Testis (tissue), 2 donors: ENCODE measurements at regions not wholly inside any gene's neighbourhood (a gene's known extent, or its start where the extent isn't known, plus 50 kb on each side); places are given as distances from the start of the nearest gene placed in this dataset.
"Not testable (repeated sequence)": the region's sequence is repeated elsewhere in the genome, so short reads cannot be mapped to it uniquely, and the experiment has no call there.

Experiments used
- DNase-seq: peaks from one replicate; pipeline ENCODE4 v3.0.0-alpha.2; 2019
- H3K27ac ChIP-seq, 2 donors: fragments of 200-600 bp; sonication (generic); one replicate each; pipeline ENCODE4 v1.5.1; 2019
- H3K27me3 ChIP-seq: fragments of 200-600 bp; sonication (generic); one replicate; pipeline ENCODE4 v1.5.1; 2019
- H3K36me3 ChIP-seq: fragments of 200-600 bp; sonication (generic); one replicate; pipeline ENCODE4 v1.5.1; 2017; ENCODE audit warnings: low read depth; ENCODE audit errors: missing control alignments
- H3K4me1 ChIP-seq: fragments of 200-600 bp; sonication (generic); one replicate; pipeline ENCODE4 v1.5.1; 2019
- H3K4me3 ChIP-seq, 2 donors: fragments of 200-600 bp; sonication (generic); one replicate each; pipeline ENCODE4 v1.5.1; 2017 to 2019
- H3K9me3 ChIP-seq: fragments of 200-600 bp; sonication (generic); one replicate; pipeline ENCODE4 v1.5.1; 2017
- POLR2A ChIP-seq: fragments of 450-650 bp; IDR thresholded peaks from one replicate; pipeline ENCODE4 v1.6.1; 2017; ENCODE audit warnings: antibody characterized with exemption, mild to moderate bottlenecking, moderate library complexity
- WGBS, 2 donors: methylation state at CpG; one replicate each; pipeline ENCODE4 v1.1.5; 2018; 5-methylcytosine and 5-hydroxymethylcytosine counted together
- intact Hi-C: fragments of 100-400 bp; cut with DNase I; formaldehyde crosslinking; loops from one replicate; pipeline ENCODE4 v1.15.1; 2023; ENCODE audit warnings: low total_unique reads
- TF ChIP-seq, protein P1 (sequence below), 3 experiments: fragments of 450-650 bp in 2 of 3; fragments of 200-600 bp in 1 of 3; sonication (generic) in 1 of 3; IDR thresholded peaks; one replicate each; pipeline ENCODE4 v1.5.1; 2016 to 2019; ENCODE audit warnings: antibody characterized with exemption in 3 of 3, mild to moderate bottlenecking in 2 of 3, moderate library complexity in 1 of 3

- no peaks in the 10 kb centered on the region for H3K9me3 ChIP-seq
- DNase-seq: peak; percentile 84
- TF ChIP-seq POLR2A: no peak
- TF ChIP-seq, protein P1, sequence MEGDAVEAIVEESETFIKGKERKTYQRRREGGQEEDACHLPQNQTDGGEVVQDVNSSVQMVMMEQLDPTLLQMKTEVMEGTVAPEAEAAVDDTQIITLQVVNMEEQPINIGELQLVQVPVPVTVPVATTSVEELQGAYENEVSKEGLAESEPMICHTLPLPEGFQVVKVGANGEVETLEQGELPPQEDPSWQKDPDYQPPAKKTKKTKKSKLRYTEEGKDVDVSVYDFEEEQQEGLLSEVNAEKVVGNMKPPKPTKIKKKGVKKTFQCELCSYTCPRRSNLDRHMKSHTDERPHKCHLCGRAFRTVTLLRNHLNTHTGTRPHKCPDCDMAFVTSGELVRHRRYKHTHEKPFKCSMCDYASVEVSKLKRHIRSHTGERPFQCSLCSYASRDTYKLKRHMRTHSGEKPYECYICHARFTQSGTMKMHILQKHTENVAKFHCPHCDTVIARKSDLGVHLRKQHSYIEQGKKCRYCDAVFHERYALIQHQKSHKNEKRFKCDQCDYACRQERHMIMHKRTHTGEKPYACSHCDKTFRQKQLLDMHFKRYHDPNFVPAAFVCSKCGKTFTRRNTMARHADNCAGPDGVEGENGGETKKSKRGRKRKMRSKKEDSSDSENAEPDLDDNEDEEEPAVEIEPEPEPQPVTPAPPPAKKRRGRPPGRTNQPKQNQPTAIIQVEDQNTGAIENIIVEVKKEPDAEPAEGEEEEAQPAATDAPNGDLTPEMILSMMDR (IDR thresholded peaks at IDR 0.05): no peak
- H3K27me3 ChIP-seq: no peaks in the 10 kb centered on the region
- no peaks in the 10 kb centered on the region for H3K4me1 ChIP-seq
- no peaks in the 10 kb centered on the region for H3K36me3 ChIP-seq
- no peak overlapping the region for H3K27ac ChIP-seq
- peak overlapping the region; percentile 49 to 51 for H3K4me3 ChIP-seq
- WGBS, 2 donors: 24 to 31% methylated on average over 28 to 37 of the region's 51 CpGs
- intact Hi-C loops: no loop called here
Measured at GRCh38 chr7:57203161-57203791, 71.0 kb upstream of the ZNF479 start.

GRCh38 chr7:57203858-57204257, 71.6 kb upstream of the ZNF479 start:
- H3K36me3 ChIP-seq, intact Hi-C loops, H3K4me1 ChIP-seq, H3K9me3 ChIP-seq, H3K27ac ChIP-seq, DNase-seq, H3K27me3 ChIP-seq: not testable (repeated sequence)
- 47% methylated on average over 15 of the region's 15 CpGs; no CpG with 5 or more reads in 1 of the 2 donors for WGBS, 2 donors
- H3K4me3 ChIP-seq: peak overlapping the region; percentile 49 to 51

DNA sequence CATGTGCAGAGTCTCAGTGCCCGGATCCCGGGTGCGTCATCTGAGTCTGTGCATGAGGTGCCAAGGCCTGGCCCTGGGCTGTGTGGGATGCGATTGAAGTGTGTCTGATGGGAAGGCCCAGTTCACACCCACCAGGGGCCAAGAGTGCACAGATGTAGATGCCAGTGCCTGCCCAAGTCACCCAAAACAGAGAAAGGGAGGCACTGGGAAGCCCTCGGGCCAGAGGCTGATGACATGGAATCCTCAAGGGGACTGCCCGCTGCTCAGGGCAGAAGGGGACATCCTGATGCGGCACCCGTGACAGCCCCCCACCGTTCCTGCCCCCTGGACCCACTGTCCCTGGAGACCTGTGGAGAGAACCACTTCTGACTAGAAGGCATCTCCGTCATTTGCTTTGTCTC, 72.2 kb upstream of the ZNF479 start:
- WGBS, 2 donors: 94 to 100% methylated on average over 1 to 7 of the region's 10 CpGs
- TF ChIP-seq, protein P1 (IDR thresholded peaks at IDR 0.05): no peak
- TF ChIP-seq POLR2A: no peak
- Histone ChIP-seq H3K4me3 (no peak overlapping the region), H3K27me3 (no peaks in the 10 kb centered on the region), H3K27ac (no peak overlapping the region), H3K4me1 (no peaks in the 10 kb centered on the region), H3K9me3 (no peaks in the 10 kb centered on the region), H3K36me3 (no peaks in the 10 kb centered on the region)
- no peak for DNase-seq
- intact Hi-C loops: no loop called here

DNA sequence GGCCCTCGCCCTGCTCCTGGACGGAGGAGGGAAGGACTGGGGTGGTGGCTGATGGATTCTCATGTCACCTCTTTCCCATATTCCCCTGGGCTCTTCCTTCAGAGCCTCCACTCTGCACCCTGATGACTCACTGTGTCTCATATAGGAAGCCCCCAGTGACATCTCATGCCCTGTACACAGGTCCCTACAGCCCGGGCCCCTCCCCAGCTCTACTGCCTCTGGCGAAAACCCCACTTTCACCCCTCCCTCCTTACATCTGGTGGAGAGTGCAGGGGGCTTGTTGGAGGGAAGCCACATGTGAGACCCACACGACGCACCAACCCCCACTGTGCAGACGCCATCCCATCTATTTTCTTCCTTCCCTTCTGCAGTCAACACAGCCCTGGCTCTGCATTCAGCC, 72.8 kb upstream of the ZNF479 start:
- Histone ChIP-seq H3K27me3 (no peaks in the 10 kb centered on the region), H3K27ac (no peak overlapping the region), H3K4me1 (no peaks in the 10 kb centered on the region), H3K9me3 (no peaks in the 10 kb centered on the region), H3K4me3 (no peak overlapping the region), H3K36me3 (no peaks in the 10 kb centered on the region)
- DNase-seq: no peak
- intact Hi-C loops: no loop called here
- WGBS, 2 donors: 79 to 93% methylated on average over 7 of the region's 7 CpGs
- TF ChIP-seq, protein P1 (IDR thresholded peaks at IDR 0.05): no peak
- no peak for TF ChIP-seq POLR2A

DNA sequence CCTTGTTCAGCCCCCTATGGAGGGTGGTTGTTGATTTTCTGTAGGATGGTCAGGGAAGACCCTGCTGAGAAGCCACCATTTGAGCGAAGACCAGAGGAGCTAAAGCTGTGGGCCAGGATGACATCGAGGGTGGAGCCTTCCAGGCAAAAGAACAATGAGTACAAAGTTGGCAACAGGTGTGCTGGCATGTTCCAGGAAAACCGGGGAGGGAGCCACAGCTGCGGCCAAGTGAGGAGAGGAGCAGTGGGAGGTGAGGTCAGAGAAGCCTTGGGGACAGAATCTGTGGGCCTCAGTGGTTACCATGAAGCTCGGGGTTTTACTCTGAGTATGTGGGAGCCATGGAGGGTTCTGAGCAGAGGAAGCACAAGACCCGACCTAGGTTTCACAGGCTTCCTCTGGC, 75.6 kb upstream of the ZNF479 start:
- DNase-seq: no peak
- 63 to 79% methylated on average over 6 of the region's 6 CpGs for WGBS, 2 donors
- H3K4me3 ChIP-seq: no peak overlapping the region
- H3K9me3 ChIP-seq: no peaks in the 10 kb centered on the region
- no peak overlapping the region for H3K27ac ChIP-seq
- intact Hi-C loops: no loop called here
- TF ChIP-seq, protein P1 (IDR thresholded peaks at IDR 0.05): no peak
- no peak for TF ChIP-seq POLR2A
- H3K27me3 ChIP-seq: no peaks in the 10 kb centered on the region
- H3K4me1 ChIP-seq: no peaks in the 10 kb centered on the region
- H3K36me3 ChIP-seq: no peaks in the 10 kb centered on the region
